ENCODE measurements at regions not wholly inside any gene's neighbourhood (a gene's known extent, or its start where the extent isn't known, plus 50 kb on each side); places are given as distances from the start of the nearest gene placed in this dataset.

- intact Hi-C loops (cut with micrococcal nuclease), result no loop called here
- H3K27ac ChIP-seq (ENCODE audit: low read length in 2 of 2), result no peak overlapping the region
- no peaks in the 10 kb centered on the region for H3K27me3 Mint-ChIP-seq
- CTCF ChIA-PET, result no interaction called here
- no peak overlapping the region for H3K4me3 ChIP-seq (ENCODE audit: control extremely low read depth in 1 of 5, extremely low read depth in 1 of 5, insufficient read depth in 1 of 5, low read depth in 2 of 5, low read length in 4 of 5)
- no peaks in the 10 kb centered on the region for H3K9me3 Mint-ChIP-seq (ENCODE audit: insufficient read depth)
- H3K9me3 ChIP-seq (ENCODE audit: control extremely low read depth in 1 of 3, control insufficient read depth in 2 of 3, insufficient read depth in 1 of 3, low read length in 2 of 3), result no peaks in the 10 kb centered on the region
- no peak overlapping the region for H3K4me3 Mint-ChIP-seq
- H3K27me3 ChIP-seq (replicated peaks in 1 of 4; ENCODE audit: control extremely low read depth in 1 of 4, control insufficient read depth in 3 of 4, insufficient read depth in 4 of 4, low read length in 3 of 4), result no peaks in the 10 kb centered on the region
- no peak overlapping the region for H3K9ac ChIP-seq (ENCODE audit: low read length)
- H2AFZ ChIP-seq (ENCODE audit: insufficient read depth, low read depth, low read length, poor library complexity, severe bottlenecking), result no peak overlapping the region
- no peak overlapping the region for H3K4me2 ChIP-seq (replicated peaks; ENCODE audit: low read depth, low read length, poor library complexity, severe bottlenecking)
- DNase-seq (no peak), ATAC-seq (ENCODE audit: low read depth) (no peak)
- no peak overlapping the region for H3K27ac Mint-ChIP-seq
- no peaks in the 10 kb centered on the region for H3K36me3 ChIP-seq (replicated peaks in 1 of 2; ENCODE audit: control extremely low read depth in 1 of 2, control insufficient read depth in 1 of 2, extremely low read depth in 1 of 2, insufficient read depth in 2 of 2, low read length in 1 of 2)
- no peaks in the 10 kb centered on the region for H3K4me1 Mint-ChIP-seq
- POLR2A ChIA-PET, result no interaction called here
- no peaks in the 10 kb centered on the region for H3K4me1 ChIP-seq (ENCODE audit: control insufficient read depth in 2 of 2, insufficient read depth in 2 of 2, low read length in 2 of 2)
- H4K20me1 ChIP-seq (ENCODE audit: control insufficient read depth, insufficient read depth, low read length, poor library complexity, severe bottlenecking), result no peaks in the 10 kb centered on the region
- no peak for TF ChIP-seq CTCF (IDR thresholded peaks at IDR 0.05)
- TF ChIP-seq EZH2 (IDR thresholded peaks at IDR 0.05; ENCODE audit: borderline replicate concordance, insufficient read depth, low read depth, low read length, poor library complexity, severe bottlenecking), result no peak
- H3K79me2 ChIP-seq (ENCODE audit: control insufficient read depth, insufficient read depth, low read length), result no peaks in the 10 kb centered on the region
These were observed 693.7 kb downstream of the PLCL1 start for GRCh38 chr2:198498048-198498447.

DNA sequence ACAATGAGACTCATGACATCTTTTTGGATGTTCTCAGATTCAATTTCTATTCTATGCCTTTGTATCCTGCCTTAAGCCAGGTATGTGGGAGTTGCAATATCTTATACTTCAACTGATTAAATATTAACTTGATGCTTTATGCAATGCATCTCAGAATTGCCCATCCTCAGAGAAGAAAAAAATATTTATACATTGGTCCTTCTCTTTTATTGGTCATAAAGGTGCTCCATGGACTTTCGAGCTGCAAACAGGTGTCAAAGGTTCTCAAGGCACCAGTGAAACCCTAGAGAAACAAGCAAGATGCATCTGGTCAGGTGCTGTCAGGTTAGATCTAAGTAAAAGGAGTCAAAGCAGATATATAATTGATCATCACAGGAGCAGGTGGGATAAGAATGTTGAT lies 690.5 kb downstream of the PLCL1 start:
- Histone ChIP-seq H3K9ac (ENCODE audit: low read length) (no peak overlapping the region), H3K9me3 (ENCODE audit: control extremely low read depth in 1 of 3, control insufficient read depth in 2 of 3, insufficient read depth in 1 of 3, low read length in 2 of 3) (no peaks in the 10 kb centered on the region), H3K4me1 (ENCODE audit: control insufficient read depth in 2 of 2, insufficient read depth in 2 of 2, low read length in 2 of 2) (no peaks in the 10 kb centered on the region), H3K27me3 (replicated peaks in 1 of 4; ENCODE audit: control extremely low read depth in 1 of 4, control insufficient read depth in 3 of 4, insufficient read depth in 4 of 4, low read length in 3 of 4) (no peaks in the 10 kb centered on the region), H3K4me3 (ENCODE audit: control extremely low read depth in 1 of 5, extremely low read depth in 1 of 5, insufficient read depth in 1 of 5, low read depth in 2 of 5, low read length in 4 of 5) (no peak overlapping the region), H3K36me3 (replicated peaks in 1 of 2; ENCODE audit: control extremely low read depth in 1 of 2, control insufficient read depth in 1 of 2, extremely low read depth in 1 of 2, insufficient read depth in 2 of 2, low read length in 1 of 2) (no peaks in the 10 kb centered on the region), H4K20me1 (ENCODE audit: control insufficient read depth, insufficient read depth, low read length, poor library complexity, severe bottlenecking) (no peaks in the 10 kb centered on the region), H3K4me2 (replicated peaks; ENCODE audit: low read depth, low read length, poor library complexity, severe bottlenecking) (no peak overlapping the region), H2AFZ (ENCODE audit: insufficient read depth, low read depth, low read length, poor library complexity, severe bottlenecking) (no peak overlapping the region), H3K79me2 (ENCODE audit: control insufficient read depth, insufficient read depth, low read length) (no peaks in the 10 kb centered on the region), H3K27ac (ENCODE audit: low read length in 2 of 2) (no peak overlapping the region)
- ChIA-PET CTCF (no interaction called here), POLR2A (no interaction called here)
- intact Hi-C loops (cut with micrococcal nuclease), result no loop called here
- no peak overlapping the region for H3K4me3 Mint-ChIP-seq
- ATAC-seq (ENCODE audit: low read depth) (no peak), DNase-seq (no peak)
- no peaks in the 10 kb centered on the region for H3K4me1 Mint-ChIP-seq
- TF ChIP-seq CTCF (IDR thresholded peaks at IDR 0.05) (no peak), EZH2 (IDR thresholded peaks at IDR 0.05; ENCODE audit: borderline replicate concordance, insufficient read depth, low read depth, low read length, poor library complexity, severe bottlenecking) (no peak)
- no peaks in the 10 kb centered on the region for H3K9me3 Mint-ChIP-seq (ENCODE audit: insufficient read depth)
- no CpG with 5 or more reads among the region's 1 CpG for WGBS (ENCODE audit: insufficient coverage)
- no peak overlapping the region for H3K27ac Mint-ChIP-seq
- H3K27me3 Mint-ChIP-seq, result no peaks in the 10 kb centered on the region
